GM10248 (cell line): ENCODE measurements at regions not wholly inside any gene's neighbourhood (a gene's known extent, or its start where the extent isn't known, plus 50 kb on each side); places are given as distances from the start of the nearest gene placed in this dataset.

Source experiments
- CTCF ChIA-PET: fragments of 300-600 bp; sonication (Branson Sonifier 250); formaldehyde crosslinking; extraction: SDS; loops from one replicate; lab custom pipeline; 2021; ENCODE audit warnings: antibody characterized with exemption; lab: Yijun Ruan, JAX
- POLR2A ChIA-PET: fragments of 350-650 bp; sonication (Branson Sonifier 250); formaldehyde crosslinking; extraction: SDS; loops from one replicate; lab custom pipeline; 2020; ENCODE audit warnings: antibody characterized with exemption; lab: Yijun Ruan, JAX
- DNase-seq: peaks from one replicate; pipeline ENCODE4 v3.0.0; 2012; ENCODE audit errors: extremely low spot score
- TF ChIP-seq, protein P1 (sequence below): IDR thresholded peaks from 2 replicates; pipeline ENCODE4 v1.5.1; 2012; ENCODE audit warnings: mild to moderate bottlenecking, low read depth; ENCODE audit errors: extremely low read depth, missing control alignments, control extremely low read depth

DNA sequence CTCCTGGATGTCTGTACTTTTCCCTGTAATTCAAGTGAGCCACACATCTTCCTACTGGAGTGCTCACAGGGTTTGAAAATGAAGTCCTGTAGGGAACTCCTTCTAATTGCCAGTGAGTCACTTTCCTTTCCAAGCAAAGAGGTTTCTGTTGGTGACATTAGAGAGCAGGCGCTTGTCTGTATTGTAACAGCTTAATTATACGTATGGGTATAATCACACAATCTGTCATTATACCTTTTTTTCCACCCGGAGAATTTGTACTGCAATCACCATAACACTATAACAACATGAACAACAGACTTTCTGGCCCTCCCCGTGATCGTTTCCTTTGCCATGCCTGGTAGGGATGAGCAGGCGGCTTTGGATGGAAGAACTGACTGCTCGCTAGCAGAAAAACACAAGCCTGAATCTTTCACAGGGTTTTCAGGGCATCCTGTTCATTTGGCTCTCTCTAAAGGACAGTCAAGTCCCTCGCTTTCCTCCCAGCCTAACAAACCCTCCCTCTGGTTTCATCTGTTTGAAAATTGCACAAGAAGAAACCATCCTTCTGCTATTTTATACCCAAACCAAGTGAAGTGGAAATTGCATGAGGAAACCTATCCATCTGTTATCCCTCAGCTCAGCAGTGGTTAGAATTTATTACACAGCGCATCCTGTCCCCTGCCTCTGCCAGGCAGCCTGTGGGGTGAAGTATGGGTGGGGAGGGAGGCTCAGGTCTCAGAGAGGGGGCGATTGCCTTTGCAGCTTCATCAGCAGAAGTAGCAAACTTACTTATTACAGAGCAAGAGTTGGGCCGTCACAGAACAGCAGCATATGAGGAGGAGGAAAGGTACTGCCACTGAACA is 307.0 kb upstream of the TLE4 start:
- TF ChIP-seq, protein P1, sequence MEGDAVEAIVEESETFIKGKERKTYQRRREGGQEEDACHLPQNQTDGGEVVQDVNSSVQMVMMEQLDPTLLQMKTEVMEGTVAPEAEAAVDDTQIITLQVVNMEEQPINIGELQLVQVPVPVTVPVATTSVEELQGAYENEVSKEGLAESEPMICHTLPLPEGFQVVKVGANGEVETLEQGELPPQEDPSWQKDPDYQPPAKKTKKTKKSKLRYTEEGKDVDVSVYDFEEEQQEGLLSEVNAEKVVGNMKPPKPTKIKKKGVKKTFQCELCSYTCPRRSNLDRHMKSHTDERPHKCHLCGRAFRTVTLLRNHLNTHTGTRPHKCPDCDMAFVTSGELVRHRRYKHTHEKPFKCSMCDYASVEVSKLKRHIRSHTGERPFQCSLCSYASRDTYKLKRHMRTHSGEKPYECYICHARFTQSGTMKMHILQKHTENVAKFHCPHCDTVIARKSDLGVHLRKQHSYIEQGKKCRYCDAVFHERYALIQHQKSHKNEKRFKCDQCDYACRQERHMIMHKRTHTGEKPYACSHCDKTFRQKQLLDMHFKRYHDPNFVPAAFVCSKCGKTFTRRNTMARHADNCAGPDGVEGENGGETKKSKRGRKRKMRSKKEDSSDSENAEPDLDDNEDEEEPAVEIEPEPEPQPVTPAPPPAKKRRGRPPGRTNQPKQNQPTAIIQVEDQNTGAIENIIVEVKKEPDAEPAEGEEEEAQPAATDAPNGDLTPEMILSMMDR, result no peak
- CTCF ChIA-PET, result no interaction called here
- no peak for DNase-seq
- POLR2A ChIA-PET, result no interaction called here

DNA sequence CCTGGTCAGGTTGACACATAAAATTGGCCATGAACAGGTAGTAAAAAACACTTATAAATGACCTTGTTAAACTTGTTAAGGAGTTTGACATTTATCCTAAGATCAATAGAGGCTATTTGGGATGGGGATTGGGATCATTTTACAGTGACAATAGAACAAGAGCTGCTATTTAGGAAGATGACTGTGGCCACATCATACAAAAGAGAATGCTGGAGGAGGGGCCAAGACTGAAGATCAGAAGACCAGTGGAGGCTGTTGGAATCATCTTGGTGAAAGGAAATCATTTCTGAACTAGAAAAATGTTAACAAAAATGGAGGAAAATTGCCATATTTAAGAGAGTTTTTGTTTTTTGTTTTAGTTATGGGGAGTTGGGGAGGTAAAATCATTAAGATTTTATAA is 304.8 kb upstream of the TLE4 start:
- ChIA-PET POLR2A (no interaction called here), CTCF (no interaction called here)
- TF ChIP-seq, protein P1, result no peak
- DNase-seq, result no peak

DNA sequence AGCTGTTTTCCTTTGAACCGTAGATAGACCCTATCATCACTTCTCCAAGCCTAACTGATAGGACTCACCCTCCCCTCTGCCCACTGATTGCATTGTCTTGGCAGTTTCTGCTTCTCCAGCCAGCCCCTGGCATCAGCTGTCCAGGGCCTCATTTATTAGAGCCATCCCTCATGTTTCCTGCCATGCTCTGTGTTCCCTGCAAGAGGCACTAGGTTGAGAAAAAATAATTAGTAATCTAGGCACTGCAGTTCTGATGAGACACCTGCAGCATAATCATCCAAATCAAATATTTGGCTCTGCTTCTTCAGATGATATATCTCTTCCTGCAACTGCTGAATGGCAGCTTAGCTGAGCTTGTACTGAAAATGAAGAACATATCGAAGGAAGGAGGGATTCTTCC is 303.0 kb upstream of the TLE4 start:
- TF ChIP-seq, protein P1, result no peak
- DNase-seq, result no peak
- ChIA-PET POLR2A (no interaction called here), CTCF (no interaction called here)

DNA sequence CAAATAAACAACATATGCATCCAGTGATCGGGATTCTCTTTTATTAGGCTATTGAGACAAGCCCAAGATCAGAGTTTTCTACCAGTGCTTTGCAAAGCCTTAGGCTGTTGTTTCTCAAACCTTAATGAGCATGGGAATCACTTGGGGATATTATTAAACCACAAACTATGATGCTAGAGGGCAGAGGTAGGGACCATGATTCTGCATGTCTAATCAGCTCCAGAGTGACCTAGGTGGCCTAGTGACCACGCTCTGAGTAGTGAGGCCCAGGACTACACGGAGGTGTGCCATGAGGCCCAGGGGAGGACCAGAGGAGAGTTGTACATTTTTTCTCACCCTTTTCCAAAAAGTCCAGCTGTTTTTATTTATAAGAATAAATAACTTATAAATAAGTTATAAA is 298.5 kb upstream of the TLE4 start:
- no peak for DNase-seq
- ChIA-PET POLR2A (no interaction called here), CTCF (no interaction called here)
- TF ChIP-seq, protein P1, result no peak

DNA sequence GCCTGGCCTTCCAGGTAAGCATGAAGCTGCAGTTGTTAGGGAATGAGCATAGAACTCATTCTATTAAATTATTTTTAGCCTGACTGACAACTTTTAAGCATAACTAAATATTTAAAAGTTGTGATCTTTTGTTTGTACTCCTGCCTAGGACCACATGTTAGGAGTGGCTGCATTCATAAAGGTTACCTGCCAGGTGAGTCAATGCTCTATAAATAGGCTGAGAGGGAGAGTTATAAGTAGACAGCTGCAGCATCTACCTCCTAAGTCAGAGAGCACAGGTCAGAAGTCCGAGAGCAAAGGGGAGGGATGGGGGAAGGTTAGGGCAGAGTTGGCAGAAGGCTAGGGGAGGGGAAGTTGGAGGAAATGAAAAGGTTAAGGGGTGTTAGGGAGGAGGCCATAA is 292.4 kb upstream of the TLE4 start:
- CTCF ChIA-PET, result no interaction called here
- TF ChIP-seq, protein P1, result no peak
- POLR2A ChIA-PET, result no interaction called here
- DNase-seq, result no peak

DNA sequence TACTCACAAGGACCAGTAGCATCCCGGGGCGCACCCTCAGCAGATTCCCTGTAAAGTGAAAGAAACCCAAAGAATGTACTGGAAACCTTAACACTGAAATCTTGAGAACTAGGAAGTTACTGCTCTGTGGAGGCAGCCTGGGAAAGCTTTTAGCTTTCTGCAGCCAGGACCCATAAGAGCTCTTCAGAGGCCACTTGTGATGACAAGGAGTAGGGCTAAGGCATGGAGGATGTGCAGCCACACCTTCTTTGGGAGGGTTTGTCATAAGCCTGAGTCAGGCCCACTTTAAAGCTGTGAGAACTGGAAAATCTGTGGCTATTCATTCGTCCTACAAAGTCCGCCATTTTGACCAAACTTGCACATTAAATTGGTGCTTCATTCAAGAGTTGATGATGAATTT is 291.1 kb upstream of the TLE4 start:
- TF ChIP-seq, protein P1, result no peak
- ChIA-PET POLR2A (no interaction called here), CTCF (no interaction called here)
- DNase-seq, result no peak
